ENCODE measurements at regions not wholly inside any gene's neighbourhood (a gene's known extent, or its start where the extent isn't known, plus 50 kb on each side); places are given as distances from the start of the nearest gene placed in this dataset.

- Histone ChIP-seq H3K27me3 (ENCODE audit: control insufficient read depth in 2 of 2, insufficient read depth in 2 of 2, low read length in 2 of 2) (no peaks in the 10 kb centered on the region), H3K4me2 (ENCODE audit: insufficient read depth, low read length) (no peak overlapping the region), H2AFZ (ENCODE audit: low read depth, low read length) (no peak overlapping the region), H3K9me3 (replicated peaks; ENCODE audit: control insufficient read depth, insufficient read depth, low read depth, low read length) (no peaks in the 10 kb centered on the region), H3K36me3 (ENCODE audit: control insufficient read depth, insufficient read depth, low read length) (no peaks in the 10 kb centered on the region), H3K9me1 (ENCODE audit: control insufficient read depth, insufficient read depth, low read length) (no peaks in the 10 kb centered on the region), H3K4me3 (no peak overlapping the region), H3K9ac (ENCODE audit: insufficient read depth in 1 of 2, low read depth in 2 of 2, low read length in 2 of 2) (no peak overlapping the region), H3K4me1 (replicated peaks in 1 of 2; ENCODE audit: control insufficient read depth in 2 of 2, insufficient read depth in 2 of 2, low read length in 2 of 2) (no peaks in the 10 kb centered on the region), H4K20me1 (replicated peaks; ENCODE audit: control insufficient read depth, insufficient read depth, low read length) (no peaks in the 10 kb centered on the region), H3K27ac (ENCODE audit: extremely low read depth, low read depth, low read length) (no peak overlapping the region), H3K79me2 (ENCODE audit: control insufficient read depth, insufficient read depth, low read length) (no peaks in the 10 kb centered on the region)
- WGBS (ENCODE audit: insufficient coverage, low coverage, missing lambda C conversion rate), result 1% methylated on average over 13 of the region's 13 CpGs
- TF ChIP-seq POLR2AphosphoS2 (IDR thresholded peaks at IDR 0.05; ENCODE audit: low read length), result no peak
- TF ChIP-seq ETV6 (IDR thresholded peaks at IDR 0.05; ENCODE audit: borderline replicate concordance in 1 of 2, low read depth in 2 of 2, low read length in 1 of 2), result no peak
- no peak for TF ChIP-seq ETV6 (CRISPR knock-in tag; IDR thresholded peaks at IDR 0.05; ENCODE audit: borderline replicate concordance)
- no peak for TF ChIP-seq FOXK2 (conservative IDR thresholded peaks at IDR 0.05 in 1 of 2, IDR thresholded peaks at IDR 0.05 in 1 of 2; ENCODE audit: low read depth in 2 of 2)
- TF ChIP-seq ATF2 (CRISPR knock-in tag; IDR thresholded peaks at IDR 0.05), result no peak
- TF ChIP-seq CHD1 (IDR thresholded peaks at IDR 0.05; ENCODE audit: low read length), result no peak
- no peak for TF ChIP-seq GTF3C2 (IDR thresholded peaks at IDR 0.05; ENCODE audit: borderline replicate concordance, extremely low read depth, insufficient read length)
- no peak for TF ChIP-seq E2F4 (CRISPR knock-in tag; IDR thresholded peaks at IDR 0.05; ENCODE audit: low read depth)
- TF ChIP-seq TFAP4 (CRISPR knock-in tag; IDR thresholded peaks at IDR 0.05; ENCODE audit: borderline replicate concordance), result no peak
- TF ChIP-seq ZNF175 (CRISPR knock-in tag; IDR thresholded peaks at IDR 0.05; ENCODE audit: low read depth), result no peak
- TF ChIP-seq ETV5 (CRISPR knock-in tag; IDR thresholded peaks at IDR 0.05; ENCODE audit: low read depth), result no peak
- TF ChIP-seq MAFK (IDR thresholded peaks at IDR 0.05; ENCODE audit: low read length), result no peak
- TF ChIP-seq RBBP5 (IDR thresholded peaks at IDR 0.05; ENCODE audit: borderline replicate concordance, insufficient read depth, low read length, poor library complexity, severe bottlenecking), result no peak
- no peak for TF ChIP-seq HNRNPH1 (optimal IDR thresholded peaks at IDR 0.05; ENCODE audit: low read depth, low read length)
- DNase-seq (ENCODE audit: extremely low read depth in 1 of 4, low spot score in 3 of 4) (no peak), FAIRE-seq (no peak), ATAC-seq (no peak)
- in situ Hi-C loops (cut with MboI), result no loop called here
- intact Hi-C loops (cut with micrococcal nuclease), result no loop called here
- POLR2A ChIA-PET, result no interaction called here
- BruUV-seq (replicated peaks), result no TSS peak
- CTCF ChIA-PET (ENCODE audit: low intra/inter-chr PET ratio), result no interaction called here
Measured at GRCh38 chr19:57004418-57004817, 115.4 kb upstream of the USP29 start.

All from K562 (cell line).